ENCODE measurements at regions not wholly inside any gene's neighbourhood (a gene's known extent, or its start where the extent isn't known, plus 50 kb on each side); places are given as distances from the start of the nearest gene placed in this dataset.

GRCh38 chr3:150127011-150127490 lies 156.4 kb upstream of the PFN2 start:
- TF ChIP-seq, protein P1, sequence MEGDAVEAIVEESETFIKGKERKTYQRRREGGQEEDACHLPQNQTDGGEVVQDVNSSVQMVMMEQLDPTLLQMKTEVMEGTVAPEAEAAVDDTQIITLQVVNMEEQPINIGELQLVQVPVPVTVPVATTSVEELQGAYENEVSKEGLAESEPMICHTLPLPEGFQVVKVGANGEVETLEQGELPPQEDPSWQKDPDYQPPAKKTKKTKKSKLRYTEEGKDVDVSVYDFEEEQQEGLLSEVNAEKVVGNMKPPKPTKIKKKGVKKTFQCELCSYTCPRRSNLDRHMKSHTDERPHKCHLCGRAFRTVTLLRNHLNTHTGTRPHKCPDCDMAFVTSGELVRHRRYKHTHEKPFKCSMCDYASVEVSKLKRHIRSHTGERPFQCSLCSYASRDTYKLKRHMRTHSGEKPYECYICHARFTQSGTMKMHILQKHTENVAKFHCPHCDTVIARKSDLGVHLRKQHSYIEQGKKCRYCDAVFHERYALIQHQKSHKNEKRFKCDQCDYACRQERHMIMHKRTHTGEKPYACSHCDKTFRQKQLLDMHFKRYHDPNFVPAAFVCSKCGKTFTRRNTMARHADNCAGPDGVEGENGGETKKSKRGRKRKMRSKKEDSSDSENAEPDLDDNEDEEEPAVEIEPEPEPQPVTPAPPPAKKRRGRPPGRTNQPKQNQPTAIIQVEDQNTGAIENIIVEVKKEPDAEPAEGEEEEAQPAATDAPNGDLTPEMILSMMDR (IDR thresholded peaks at IDR 0.05; ENCODE audit: low read length), result no peak
- TF ChIP-seq EZH2 (optimal IDR thresholded peaks at IDR 0.05; ENCODE audit: low read depth, low read length), result no peak
